NCI-H2029 (cell line): ENCODE measurements at regions not wholly inside any gene's neighbourhood (a gene's known extent, or its start where the extent isn't known, plus 50 kb on each side); places are given as distances from the start of the nearest gene placed in this dataset.

Experiments
- DNase-seq: peaks from one replicate; lab custom pipeline; 2025; lab: John Stamatoyannopoulos, UW

GRCh38 chr22:48692734-48693376, 1134.8 kb downstream of the BRD1 start:
- no peak for DNase-seq

GRCh38 chr22:48691431-48691851, 1136.2 kb downstream of the BRD1 start:
- no peak for DNase-seq

GRCh38 chr22:48690583-48691317, 1136.9 kb downstream of the BRD1 start:
- no peak for DNase-seq

GRCh38 chr22:48689206-48689605, 1138.5 kb downstream of the BRD1 start:
- no peak for DNase-seq

- no peak for DNase-seq
These were observed 1139.3 kb downstream of the BRD1 start for GRCh38 chr22:48688366-48688765.

GRCh38 chr22:48687606-48688005, 1140.1 kb downstream of the BRD1 start:
- DNase-seq: no peak

GRCh38 chr22:48686694-48687302, 1140.9 kb downstream of the BRD1 start:
- DNase-seq: no peak

GRCh38 chr22:48685767-48686166, 1141.9 kb downstream of the BRD1 start:
- DNase-seq: no peak

- no peak for DNase-seq
These were observed 1144.0 kb downstream of the BRD1 start for GRCh38 chr22:48683640-48684039.

GRCh38 chr22:48682504-48682903, 1145.2 kb downstream of the BRD1 start:
- DNase-seq: no peak

GRCh38 chr22:48680601-48681000, 1147.1 kb downstream of the BRD1 start:
- no peak for DNase-seq

GRCh38 chr22:48679656-48680555, 1147.8 kb downstream of the BRD1 start:
- DNase-seq: no peak

- DNase-seq: no peak
These were observed 1149.2 kb downstream of the BRD1 start for GRCh38 chr22:48678171-48679135.

- DNase-seq: no peak
These were observed 1150.1 kb downstream of the BRD1 start for GRCh38 chr22:48677621-48678020.

GRCh38 chr22:48677168-48677520, 1150.5 kb downstream of the BRD1 start:
- no peak for DNase-seq

GRCh38 chr22:48676266-48677167, 1151.2 kb downstream of the BRD1 start:
- DNase-seq: no peak

GRCh38 chr22:48675830-48676145, 1151.9 kb downstream of the BRD1 start:
- no peak for DNase-seq

GRCh38 chr22:48675141-48675829, 1152.4 kb downstream of the BRD1 start:
- DNase-seq: no peak

GRCh38 chr22:48673806-48674500, 1153.7 kb downstream of the BRD1 start:
- no peak for DNase-seq
